H1 (cell line): ENCODE measurements at regions not wholly inside any gene's neighbourhood (a gene's known extent, or its start where the extent isn't known, plus 50 kb on each side); places are given as distances from the start of the nearest gene placed in this dataset.

Source experiments
- CTCF ChIA-PET: fragments of 300-600 bp; sonication (Branson Sonifier 250); formaldehyde crosslinking; loops from one replicate; lab custom pipeline; 2021; ENCODE audit not compliant: partially characterized antibody; lab: Charles Lee
- POLR2A ChIA-PET: fragments of 300-600 bp; sonication (Branson Sonifier 250); formaldehyde crosslinking; loops from one replicate; lab custom pipeline; 2021; ENCODE audit warnings: inconsistent platforms; ENCODE audit not compliant: partially characterized antibody; lab: Charles Lee
- DNase-seq, 2 experiments: peaks; one replicate each; pipeline versions ENCODE4 v3.0.0 to v3.0.0-alpha.2; 2010 to 2022; ENCODE audit warnings: low spot score in 2 of 2, low read depth in 1 of 2, mixed read lengths in 1 of 2
- FAIRE-seq: peaks from 2 replicates; lab custom pipeline; 2011; peaks lifted over from hg19 to GRCh38; lab: Jason Lieb, UNC
- H2AFZ ChIP-seq: 2 replicates; pipeline ENCODE4 v1.8.1; 2012; ENCODE audit warnings: low read length, inconsistent platforms
- H2AK5ac ChIP-seq: 2 replicates; pipeline ENCODE4 v1.6.1; 2013; ENCODE audit warnings: low read depth, low read length
- H2BK120ac ChIP-seq: replicated peaks from 2 replicates; pipeline ENCODE3; 2013; ENCODE audit warnings: low read depth, low read length, inconsistent platforms
- H2BK12ac ChIP-seq: 2 replicates; pipeline ENCODE4 v1.6.1; 2013; ENCODE audit warnings: low read depth, low read length
- H2BK15ac ChIP-seq: 2 replicates; pipeline ENCODE4 v1.6.1; 2013; ENCODE audit warnings: low read length
- H2BK20ac ChIP-seq: 2 replicates; pipeline ENCODE4 v1.6.1; 2013; ENCODE audit warnings: low read length
- H2BK5ac ChIP-seq: 2 replicates; pipeline ENCODE4 v1.6.1; 2013; ENCODE audit warnings: low read depth, low read length
- H3K14ac ChIP-seq: 2 replicates; pipeline ENCODE4 v1.6.1; 2013; ENCODE audit warnings: inconsistent platforms; ENCODE audit not compliant: insufficient read length
- H3K18ac ChIP-seq: 2 replicates; pipeline ENCODE4 v1.6.1; 2013; ENCODE audit warnings: low read length; ENCODE audit errors: extremely low read depth
- H3K23ac ChIP-seq: 2 replicates; pipeline ENCODE4 v1.6.1; 2013; ENCODE audit warnings: inconsistent platforms; ENCODE audit not compliant: insufficient read length
- H3K23me2 ChIP-seq: 2 replicates; pipeline ENCODE4 v1.6.1; 2013; ENCODE audit warnings: low read depth, low read length
- H3K27ac ChIP-seq: 2 replicates; pipeline ENCODE4 v1.6.1; 2011; ENCODE audit warnings: low read depth, low read length, inconsistent platforms
- H3K27me3 ChIP-seq, 4 experiments: replicated peaks in 1 of 4; 1 replicate in 1 of 4; 2 replicates in 3 of 4; pipeline versions ENCODE4 v1.6.1 to v1.8.1; 2011 to 2013; ENCODE audit warnings: low read length in 3 of 4, mild to moderate bottlenecking in 3 of 4, inconsistent platforms in 2 of 4, mixed read lengths in 2 of 4, moderate library complexity in 1 of 4; ENCODE audit not compliant: control insufficient read depth in 3 of 4, insufficient read depth in 3 of 4; ENCODE audit errors: extremely low read depth in 1 of 4
- H3K36me3 ChIP-seq, 4 experiments: 2 replicates each; pipeline versions ENCODE4 v1.6.1 to v1.8.1; 2011 to 2013; ENCODE audit warnings: mild to moderate bottlenecking in 4 of 4, low read length in 3 of 4, moderate library complexity in 2 of 4, control low read depth in 1 of 4, inconsistent platforms in 1 of 4; ENCODE audit not compliant: insufficient read depth in 4 of 4, control insufficient read depth in 2 of 4
- H3K4ac ChIP-seq: replicated peaks from 2 replicates; pipeline ENCODE3; 2013; ENCODE audit warnings: low read length, low read depth, mixed read lengths, inconsistent platforms; ENCODE audit not compliant: insufficient read length
- H3K4me1 ChIP-seq, 4 experiments: replicated peaks in 1 of 4; 1 replicate in 1 of 4; 2 replicates in 3 of 4; pipeline versions ENCODE4 v1.6.1 to v1.8.1; 2011 to 2013; ENCODE audit warnings: low read length in 3 of 4, inconsistent platforms in 2 of 4, mixed read lengths in 1 of 4; ENCODE audit not compliant: insufficient read depth in 4 of 4, control insufficient read depth in 3 of 4
- H3K4me2 ChIP-seq, 2 experiments: 2 replicates each; pipeline versions ENCODE4 v1.6.1 to v1.8.1; 2011 to 2013; ENCODE audit warnings: low read depth in 2 of 2, low read length in 2 of 2, control low read depth in 1 of 2, inconsistent platforms in 1 of 2, mild to moderate bottlenecking in 1 of 2; ENCODE audit not compliant: insufficient read depth in 1 of 2
- H3K4me3 ChIP-seq, 4 experiments: fragments of 200-600, 300-600 bp in 1 of 4; sonication (generic), shearing (Covaris generic), sonication (Bioruptor Twin) in 1 of 4; 2 replicates each; pipeline versions ENCODE4 v1.5.1 to v1.8.1; 2011 to 2016; ENCODE audit warnings: low read length in 4 of 4, low read depth in 3 of 4, control low read depth in 2 of 4, inconsistent platforms in 2 of 4, mild to moderate bottlenecking in 2 of 4, mixed read lengths in 1 of 4, moderate library complexity in 1 of 4; ENCODE audit not compliant: insufficient read depth in 2 of 4; ENCODE audit errors: extremely low read depth in 1 of 4
- H3K56ac ChIP-seq: replicated peaks from 2 replicates; pipeline ENCODE3; 2013; ENCODE audit warnings: low read depth, mild to moderate bottlenecking, mixed read lengths, low read length, inconsistent platforms; ENCODE audit not compliant: insufficient read length
- H3K79me1 ChIP-seq: 2 replicates; pipeline ENCODE4 v1.6.1; 2013; ENCODE audit warnings: low read depth, low read length, control low read depth
- H3K79me2 ChIP-seq, 2 experiments: 2 replicates each; pipeline versions ENCODE4 v1.6.1 to v1.8.1; 2012 to 2013; ENCODE audit warnings: low read length in 2 of 2, mild to moderate bottlenecking in 2 of 2, inconsistent platforms in 1 of 2; ENCODE audit not compliant: insufficient read depth in 2 of 2, control insufficient read depth in 1 of 2
- H3K9ac ChIP-seq, 4 experiments: replicated peaks in 1 of 4; 1 replicate in 1 of 4; 2 replicates in 3 of 4; pipeline versions ENCODE4 v1.6.1 to v1.8.1; 2011 to 2013; ENCODE audit warnings: low read depth in 3 of 4, low read length in 3 of 4, control low read depth in 2 of 4, mild to moderate bottlenecking in 2 of 4, moderate library complexity in 2 of 4, inconsistent platforms in 1 of 4; ENCODE audit errors: extremely low read depth in 1 of 4
- H3K9me3 ChIP-seq, 2 experiments: 2 replicates each; pipeline versions ENCODE4 v1.6.1 to v1.8.1; 2012 to 2013; ENCODE audit warnings: mild to moderate bottlenecking in 2 of 2, moderate library complexity in 2 of 2, control low read depth in 1 of 2, inconsistent platforms in 1 of 2, low read depth in 1 of 2, low read length in 1 of 2, mixed read lengths in 1 of 2; ENCODE audit not compliant: insufficient read depth in 2 of 2
- H4K20me1 ChIP-seq, 2 experiments: replicated peaks in 1 of 2; 2 replicates each; pipeline versions ENCODE3 to v1.8.1; 2011 to 2013; ENCODE audit warnings: inconsistent platforms in 2 of 2, low read length in 2 of 2, mild to moderate bottlenecking in 1 of 2; ENCODE audit not compliant: insufficient read depth in 2 of 2, control insufficient read depth in 1 of 2
- H4K5ac ChIP-seq: 2 replicates; pipeline ENCODE4 v1.6.1; 2013; ENCODE audit warnings: low read length, low read depth, mixed read lengths, inconsistent platforms; ENCODE audit not compliant: insufficient read length
- H4K8ac ChIP-seq: 2 replicates; pipeline ENCODE4 v1.8.0; 2013; ENCODE audit warnings: mild to moderate bottlenecking, moderate library complexity, low read length, inconsistent platforms; ENCODE audit not compliant: insufficient read depth; ENCODE audit errors: extremely low read depth
- H4K91ac ChIP-seq: replicated peaks from 2 replicates; pipeline ENCODE3; 2013; ENCODE audit warnings: low read length, mixed read lengths, inconsistent platforms; ENCODE audit not compliant: insufficient read length
- EGR1 ChIP-seq: IDR thresholded peaks from 2 replicates; pipeline ENCODE4 v1.6.1; 2011; ENCODE audit warnings: low read depth, low read length, borderline replicate concordance
- EZH2 ChIP-seq: fragments of 200-600 bp; sonication (generic); IDR thresholded peaks from 2 replicates; pipeline ENCODE4 v1.7.1; 2012; ENCODE audit warnings: low read depth, mild to moderate bottlenecking, moderate library complexity, low read length, inconsistent platforms; ENCODE audit not compliant: severe bottlenecking
- HDAC2 ChIP-seq, 2 experiments: fragments of 300-600 bp in 1 of 2; sonication (generic) in 1 of 2; IDR thresholded peaks; 2 replicates each; pipeline ENCODE4 v1.6.1; 2011 to 2012; ENCODE audit warnings: low read depth in 2 of 2, low read length in 2 of 2, mild to moderate bottlenecking in 2 of 2, moderate library complexity in 2 of 2, borderline replicate concordance in 1 of 2, inconsistent platforms in 1 of 2
- KDM1A ChIP-seq: fragments of 200-600, 300-600 bp; sonication (generic); IDR thresholded peaks from 2 replicates; pipeline ENCODE4 v1.7.1; 2016; ENCODE audit warnings: mild to moderate bottlenecking, low read length, borderline replicate concordance
- KDM4A ChIP-seq: IDR thresholded peaks from one replicate; pipeline ENCODE4 v1.7.1; 2012; ENCODE audit warnings: low read depth, mild to moderate bottlenecking, moderate library complexity, low read length, inconsistent platforms; ENCODE audit not compliant: severe bottlenecking
- NRF1 ChIP-seq: IDR thresholded peaks from 2 replicates; pipeline ENCODE4 v1.6.1; 2011; ENCODE audit warnings: mild to moderate bottlenecking, low read depth, low read length, improper control_type of control experiment
- RXRA ChIP-seq: IDR thresholded peaks from 2 replicates; pipeline ENCODE4 v1.6.1; 2011; ENCODE audit warnings: low read depth, mild to moderate bottlenecking, low read length, moderate library complexity; ENCODE audit not compliant: insufficient read depth
- SP4 ChIP-seq: IDR thresholded peaks from 2 replicates; pipeline ENCODE4 v1.6.1; 2012; ENCODE audit warnings: low read length, inconsistent platforms
- TBP ChIP-seq: IDR thresholded peaks from 2 replicates; pipeline ENCODE4 v1.6.1; 2011; ENCODE audit warnings: low read depth, low read length, improper control_type of control experiment
- WGBS, 2 experiments: shearing (Covaris generic) in 1 of 2; methylation state at CpG; one replicate each; pipeline versions ENCODE4 v1.1.6 to v1.1.7; 2013 to 2015; ENCODE audit warnings: low lambda C conversion rate in 2 of 2, mixed read lengths in 2 of 2, inconsistent platforms in 1 of 2, low coverage in 1 of 2, missing lambda C conversion rate in 1 of 2; ENCODE audit not compliant: insufficient replicate concordance in 2 of 2, insufficient coverage in 1 of 2, insufficient read length in 1 of 2; ENCODE audit errors: extremely low coverage in 1 of 2, missing lambda C conversion rate in 1 of 2; 5-methylcytosine and 5-hydroxymethylcytosine counted together
- TF ChIP-seq, protein P1 (sequence below), 3 experiments: IDR thresholded peaks; 1 replicate in 2 of 3; 2 replicates in 1 of 3; pipeline versions ENCODE4 v1.5.1 to v1.6.1; 2011; ENCODE audit warnings: low read length in 3 of 3, mild to moderate bottlenecking in 3 of 3, inconsistent platforms in 2 of 3, low read depth in 1 of 3, moderate library complexity in 1 of 3; ENCODE audit not compliant: insufficient read depth in 1 of 3; ENCODE audit errors: control extremely low read depth in 1 of 3

DNA sequence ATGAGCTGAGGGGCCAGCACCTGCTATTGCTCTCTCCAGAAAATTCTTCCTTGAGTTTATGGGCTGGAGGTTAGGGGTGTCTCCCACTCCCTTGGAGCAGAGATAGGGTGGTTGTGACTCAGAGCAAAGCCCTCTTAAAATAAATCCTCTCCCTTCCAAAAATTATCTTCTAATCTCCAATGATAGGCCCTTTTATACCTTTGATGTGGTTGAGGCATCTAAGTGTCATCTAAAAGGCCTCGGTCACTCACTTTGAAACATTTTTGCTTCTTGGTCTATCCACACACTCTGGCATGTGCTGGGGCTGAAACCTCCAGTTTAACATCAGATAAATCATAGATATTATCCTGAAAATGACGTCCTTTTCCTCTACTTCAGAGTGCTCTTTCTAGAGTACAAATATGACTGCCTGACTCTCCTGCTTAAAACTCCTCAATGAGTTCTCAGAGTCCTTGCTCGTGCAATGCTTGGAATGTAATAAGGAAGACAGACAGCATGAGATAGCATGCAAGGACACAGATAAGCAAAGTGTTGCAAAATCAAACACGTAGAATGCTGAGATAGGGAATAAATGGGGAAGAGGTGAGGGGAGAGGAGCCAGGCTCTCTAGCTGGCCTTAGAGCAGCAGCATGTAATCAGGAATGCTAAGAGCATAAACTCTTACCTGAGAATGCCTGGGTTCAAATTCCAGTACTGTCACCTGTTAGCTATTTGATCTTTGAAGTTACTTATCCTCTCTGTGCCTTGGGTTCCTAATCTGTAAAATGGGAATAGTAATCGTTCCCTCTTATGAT is 374.1 kb upstream of the CITED2 start:
- no peak overlapping the region for H2BK15ac ChIP-seq
- H3K36me3 ChIP-seq, result no peaks in the 10 kb centered on the region
- H4K5ac ChIP-seq, result no peak overlapping the region
- no peak overlapping the region for H2BK20ac ChIP-seq
- H2BK5ac ChIP-seq, result no peak overlapping the region
- WGBS, 2 experiments, result 94% methylated on average over 5 of the region's 5 CpGs; no CpG with 5 or more reads in 1 of the 2 experiments
- H3K23me2 ChIP-seq, result no peaks in the 10 kb centered on the region
- no peak overlapping the region for H4K8ac ChIP-seq
- H4K20me1 ChIP-seq, result no peaks in the 10 kb centered on the region
- POLR2A ChIA-PET, result no interaction called here
- no peak overlapping the region for H3K4me2 ChIP-seq
- no peak overlapping the region for H4K91ac ChIP-seq
- no peak overlapping the region for H2BK120ac ChIP-seq
- no peak overlapping the region for H2AFZ ChIP-seq
- H3K79me2 ChIP-seq, result no peaks in the 10 kb centered on the region
- no peak overlapping the region for H3K14ac ChIP-seq
- H3K23ac ChIP-seq, result no peak overlapping the region
- CTCF ChIA-PET, result interaction anchor here (0.5 to 1.4 kb wide), 2 partner anchors 31 to 379 kb away, joined by 3 to 4 read pairs; no protein-coding TSS in a partner anchor
- H3K56ac ChIP-seq, result no peak overlapping the region
- no peak overlapping the region for H3K4ac ChIP-seq
- H3K18ac ChIP-seq, result no peak overlapping the region
- H3K27ac ChIP-seq, result no peak overlapping the region
- no peak overlapping the region for H3K9ac ChIP-seq
- no peak overlapping the region for H2AK5ac ChIP-seq
- no peak overlapping the region for H3K4me3 ChIP-seq
- H3K9me3 ChIP-seq, result no peaks in the 10 kb centered on the region
- H3K27me3 ChIP-seq, result no peaks in the 10 kb centered on the region
- no peaks in the 10 kb centered on the region for H3K79me1 ChIP-seq
- H2BK12ac ChIP-seq, result no peak overlapping the region
- no peak for FAIRE-seq
- no peaks in the 10 kb centered on the region for H3K4me1 ChIP-seq
- DNase-seq, result no peak
- TF ChIP-seq HDAC2 (IDR thresholded peaks at IDR 0.05; ENCODE audit: borderline replicate concordance in 1 of 2, low read depth in 2 of 2, low read length in 2 of 2), result no peak
- TF ChIP-seq SP4, result no peak
- no peak for TF ChIP-seq EZH2
- TF ChIP-seq KDM1A, result no peak
- no peak for TF ChIP-seq KDM4A
- no peak for TF ChIP-seq NRF1
- no peak for TF ChIP-seq TBP
- TF ChIP-seq, protein P1, sequence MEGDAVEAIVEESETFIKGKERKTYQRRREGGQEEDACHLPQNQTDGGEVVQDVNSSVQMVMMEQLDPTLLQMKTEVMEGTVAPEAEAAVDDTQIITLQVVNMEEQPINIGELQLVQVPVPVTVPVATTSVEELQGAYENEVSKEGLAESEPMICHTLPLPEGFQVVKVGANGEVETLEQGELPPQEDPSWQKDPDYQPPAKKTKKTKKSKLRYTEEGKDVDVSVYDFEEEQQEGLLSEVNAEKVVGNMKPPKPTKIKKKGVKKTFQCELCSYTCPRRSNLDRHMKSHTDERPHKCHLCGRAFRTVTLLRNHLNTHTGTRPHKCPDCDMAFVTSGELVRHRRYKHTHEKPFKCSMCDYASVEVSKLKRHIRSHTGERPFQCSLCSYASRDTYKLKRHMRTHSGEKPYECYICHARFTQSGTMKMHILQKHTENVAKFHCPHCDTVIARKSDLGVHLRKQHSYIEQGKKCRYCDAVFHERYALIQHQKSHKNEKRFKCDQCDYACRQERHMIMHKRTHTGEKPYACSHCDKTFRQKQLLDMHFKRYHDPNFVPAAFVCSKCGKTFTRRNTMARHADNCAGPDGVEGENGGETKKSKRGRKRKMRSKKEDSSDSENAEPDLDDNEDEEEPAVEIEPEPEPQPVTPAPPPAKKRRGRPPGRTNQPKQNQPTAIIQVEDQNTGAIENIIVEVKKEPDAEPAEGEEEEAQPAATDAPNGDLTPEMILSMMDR (IDR thresholded peaks at IDR 0.05; ENCODE audit: control extremely low read depth in 1 of 3, insufficient read depth in 1 of 3, low read depth in 1 of 3, low read length in 3 of 3), result no peak
- TF ChIP-seq RXRA, result no peak
- TF ChIP-seq EGR1, result no peak
